Pancreas (tissue), 10 donors: ENCODE measurements at regions not wholly inside any gene's neighbourhood (a gene's known extent, or its start where the extent isn't known, plus 50 kb on each side); places are given as distances from the start of the nearest gene placed in this dataset.
A peak's percentile ranks its signal among the peaks of the same experiment; 100 is the strongest.

ENCODE experiments used
- ATAC-seq, 4 donors: fragments of 200-7000 bp; cut with Tn5 transposase; one replicate each; pipeline versions ENCODE4 v1.8.0 to v1.9.1; 2020; ENCODE audit warnings: mild to moderate bottlenecking in 4 of 4, moderate library complexity in 4 of 4
- DNase-seq, 6 donors: peaks; one replicate each; pipeline ENCODE4 v3.0.0-alpha.2; 2020
- FAIRE-seq: peaks from 2 replicates; lab custom pipeline; 2012; peaks lifted over from hg19 to GRCh38; lab: Jason Lieb, UNC
- H3K27ac ChIP-seq, 4 donors: fragments of 200-600 bp; sonication (generic); 1 replicate in 3 of 4; 2 replicates in 1 of 4; pipeline versions ENCODE4 v1.5.0 to v1.8.0; 2020
- H3K27me3 ChIP-seq, 4 donors: fragments of 200-600 bp; one replicate each; pipeline ENCODE4 v1.8.0; 2021
- H3K36me3 ChIP-seq, 3 donors: fragments of 200-600 bp; sonication (generic) in 1 of 3; one replicate each; pipeline versions ENCODE4 v1.5.0 to v1.8.0; 2020 to 2021
- H3K4me1 ChIP-seq, 3 donors: fragments of 200-600 bp; one replicate each; pipeline ENCODE4 v1.8.0; 2021
- H3K4me3 ChIP-seq, 4 donors: fragments of 200-600 bp; sonication (generic) in 2 of 4; one replicate each; pipeline versions ENCODE4 v1.5.0 to v1.8.0; 2020 to 2021
- H3K9me3 ChIP-seq, 4 donors: fragments of 200-600 bp; one replicate each; pipeline ENCODE4 v1.8.0; 2021
- CTCF ChIP-seq, 4 donors: fragments of 200-600 bp; sonication (generic) in 3 of 4; IDR thresholded peaks; one replicate each; pipeline versions ENCODE4 v1.5.0 to v1.8.0; 2021; ENCODE audit warnings: antibody characterized with exemption in 4 of 4
- WGBS, 2 donors: extraction: QIAGEN DNeasy Blood & Tissue Kit; methylation state at CpG; one replicate each; pipeline ENCODE4 v1.1.7; 2013; 5-methylcytosine and 5-hydroxymethylcytosine counted together
- intact Hi-C, 3 donors: fragments of 100-400 bp; cut with DNase I; formaldehyde crosslinking; loops; one replicate each; pipeline versions ENCODE4 v1.11.1 to v1.14.2; 2022
- donor health status: healthy with polysubstance abuse.
- donor health status: DM: no; HTN: no; CAD: no; lungs with moderate emphysema.
- donor health status: DM: no; HTN: no; CAD: no.
- donor health status: control.
- donor health status: control.
- donor health status: Bipolar disorder and iron deficiency.
- donor health status: DM: yes; HTN: yes; CAD: no.
- donor health status: DM: no; HTN: no; CAD: no.
- donor health status: DM: no; HTN: no; CAD: no.
- donor health status: DM: yes; HTN: yes; CAD: no.

GRCh38 chr5:147065071-147065470 is 169.8 kb upstream of the STK32A start:
- WGBS, 2 donors = 83 to 87% methylated on average over 1 of the region's 1 CpG
- Histone ChIP-seq H3K27ac (no peak overlapping the region), H3K27me3 (no peaks in the 10 kb centered on the region), H3K36me3 (no peaks in the 10 kb centered on the region), H3K4me1 (no peaks in the 10 kb centered on the region), H3K9me3 (no peaks in the 10 kb centered on the region), H3K4me3 (no peak overlapping the region)
- TF ChIP-seq CTCF (IDR thresholded peaks at IDR 0.05) = no peak
- no peak for ATAC-seq
- intact Hi-C loops = no loop called here
- no peak for DNase-seq
- no peak for FAIRE-seq

GRCh38 chr5:147068998-147069397 is 165.8 kb upstream of the STK32A start:
- no peak overlapping the region for H3K27ac ChIP-seq
- DNase-seq = no peak
- 89 to 95% methylated on average over 4 of the region's 4 CpGs for WGBS, 2 donors
- no peak for ATAC-seq
- no peaks in the 10 kb centered on the region for H3K27me3 ChIP-seq
- FAIRE-seq = no peak
- H3K4me1 ChIP-seq = no peaks in the 10 kb centered on the region
- no peak for TF ChIP-seq CTCF (IDR thresholded peaks at IDR 0.05)
- intact Hi-C loops = no loop called here
- H3K9me3 ChIP-seq = no peaks in the 10 kb centered on the region
- H3K36me3 ChIP-seq = no peaks in the 10 kb centered on the region
- no peak overlapping the region for H3K4me3 ChIP-seq

GRCh38 chr5:147072622-147073021 is 162.2 kb upstream of the STK32A start:
- FAIRE-seq (no peak), ATAC-seq (peak in 1 of 4 donors; percentile 24), DNase-seq (no peak)
- Histone ChIP-seq H3K4me3 (no peak overlapping the region), H3K9me3 (no peaks in the 10 kb centered on the region), H3K36me3 (no peaks in the 10 kb centered on the region), H3K27ac (no peak overlapping the region), H3K27me3 (no peaks in the 10 kb centered on the region), H3K4me1 (no peaks in the 10 kb centered on the region)
- intact Hi-C loops = no loop called here
- 30 to 32% methylated on average over 2 of the region's 2 CpGs for WGBS, 2 donors
- TF ChIP-seq CTCF (IDR thresholded peaks at IDR 0.05) = no peak

- Histone ChIP-seq H3K27me3 (no peaks in the 10 kb centered on the region), H3K36me3 (no peaks in the 10 kb centered on the region), H3K4me1 (no peaks in the 10 kb centered on the region), H3K27ac (no peak overlapping the region), H3K9me3 (no peaks in the 10 kb centered on the region), H3K4me3 (no peak overlapping the region)
- intact Hi-C loops = no loop called here
- FAIRE-seq (no peak), DNase-seq (no peak), ATAC-seq (peak in 1 of 4 donors; percentile 55)
- no peak for TF ChIP-seq CTCF (IDR thresholded peaks at IDR 0.05)
- 50 to 57% methylated on average over 3 of the region's 3 CpGs for WGBS, 2 donors
These were observed 161.7 kb upstream of the STK32A start for GRCh38 chr5:147073098-147073497.

DNA sequence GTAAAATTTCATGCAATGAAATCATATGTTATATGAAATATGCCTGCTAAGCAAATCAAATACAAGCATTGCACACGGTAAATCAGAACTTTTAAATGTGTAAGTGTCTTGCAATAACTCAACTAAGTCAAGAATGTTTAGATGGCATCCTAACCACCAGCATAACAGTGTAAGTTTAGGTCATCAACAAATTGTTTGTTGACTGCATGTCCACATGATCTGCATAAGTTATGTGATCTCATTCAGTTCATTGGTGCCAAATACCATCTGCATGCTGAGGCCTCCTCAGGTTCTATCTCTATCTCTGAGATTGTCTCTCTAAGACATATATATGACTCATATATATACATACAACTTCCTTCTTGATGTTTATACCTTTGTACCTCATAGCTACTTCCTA is 159.6 kb upstream of the STK32A start:
- intact Hi-C loops = no loop called here
- H3K36me3 ChIP-seq = no peaks in the 10 kb centered on the region
- no peaks in the 10 kb centered on the region for H3K9me3 ChIP-seq
- no peak overlapping the region for H3K4me3 ChIP-seq
- no peak for TF ChIP-seq CTCF (IDR thresholded peaks at IDR 0.05)
- WGBS, 2 donors = 38 to 39% methylated on average over 1 of the region's 1 CpG
- no peaks in the 10 kb centered on the region for H3K4me1 ChIP-seq
- H3K27ac ChIP-seq = no peak overlapping the region
- ATAC-seq (no peak), DNase-seq (no peak), FAIRE-seq (no peak)
- H3K27me3 ChIP-seq = no peaks in the 10 kb centered on the region
